ENCODE measurements at regions not wholly inside any gene's neighbourhood (a gene's known extent, or its start where the extent isn't known, plus 50 kb on each side); places are given as distances from the start of the nearest gene placed in this dataset.
A peak's percentile ranks its signal among the peaks of the same experiment; 100 is the strongest.

DNA sequence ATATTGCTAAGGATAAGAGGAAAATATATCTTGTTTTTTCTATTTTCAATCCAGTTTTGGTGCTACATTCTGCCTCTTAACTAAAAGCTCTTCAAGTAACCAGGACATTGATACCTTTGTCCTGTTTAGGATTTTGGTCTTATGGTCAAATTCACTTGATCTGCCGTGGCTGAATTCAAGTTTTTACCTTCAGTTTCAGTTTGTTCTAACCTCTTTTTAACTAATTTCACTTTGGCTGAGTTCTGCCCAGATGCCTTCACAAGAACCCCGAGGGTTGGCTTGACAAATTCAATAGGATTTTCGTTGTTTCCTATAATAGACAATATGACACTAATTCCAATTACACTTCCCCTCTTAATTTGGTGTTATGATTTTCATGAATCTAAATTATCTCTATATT is 84.5 kb upstream of the C1orf21 start:
- no peak for DNase-seq (ENCODE audit: low read depth in 4 of 4, low spot score in 3 of 4)

DNA sequence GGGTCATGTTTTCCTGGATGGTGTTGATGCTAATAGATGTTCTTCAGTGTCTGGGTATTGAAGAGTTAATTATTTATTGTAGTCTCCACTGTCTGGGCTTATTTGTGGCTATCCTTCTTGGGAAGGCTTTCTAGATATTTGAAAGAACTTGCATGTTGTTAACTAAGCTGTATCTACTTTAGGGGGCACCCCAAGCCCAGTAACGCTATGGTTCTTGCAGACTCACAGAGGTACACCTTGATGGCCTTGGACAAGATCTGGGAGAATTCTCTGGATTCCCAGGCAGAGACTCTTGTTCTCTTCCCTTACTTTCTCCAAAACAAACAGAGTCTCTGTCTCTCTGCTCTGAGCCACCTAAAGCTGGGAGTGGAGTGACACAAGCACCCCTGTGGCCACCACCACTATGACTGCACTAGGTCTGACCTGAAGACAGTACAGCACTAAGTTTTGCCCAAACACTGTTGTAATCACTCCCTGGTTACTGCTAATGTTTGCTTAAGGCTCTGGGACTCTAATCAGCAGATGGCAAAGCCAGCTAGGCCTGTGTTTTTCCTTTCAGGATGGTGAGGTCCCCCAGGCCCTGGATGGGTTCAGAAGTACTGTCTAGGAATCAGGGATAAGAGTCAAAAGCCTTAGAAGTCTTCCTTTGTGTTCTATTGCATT is 76.5 kb upstream of the C1orf21 start:
- DNase-seq (ENCODE audit: low read depth in 4 of 4, low spot score in 3 of 4), result no peak

DNA sequence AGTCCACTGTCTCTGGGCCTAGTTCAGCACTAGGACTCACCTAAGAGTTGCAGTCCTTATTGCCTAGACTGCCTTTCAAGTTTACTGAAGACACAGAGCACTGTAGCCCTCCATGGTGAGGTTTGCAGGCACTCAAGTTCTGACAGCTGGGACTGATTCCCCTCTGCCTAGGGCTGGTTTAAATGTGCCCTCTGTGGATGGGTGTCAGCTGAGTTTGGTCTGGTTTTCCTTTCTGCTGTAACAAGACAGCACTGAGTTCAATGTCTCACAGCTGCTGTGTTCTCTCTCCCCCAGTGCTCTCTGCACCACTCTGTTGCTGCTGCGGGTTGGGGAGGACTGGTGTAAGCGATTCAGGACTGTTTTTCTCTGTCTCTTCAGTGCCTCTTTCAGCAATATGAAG is 75.2 kb upstream of the C1orf21 start:
- no peak for DNase-seq (ENCODE audit: low read depth in 4 of 4, low spot score in 3 of 4)

DNA sequence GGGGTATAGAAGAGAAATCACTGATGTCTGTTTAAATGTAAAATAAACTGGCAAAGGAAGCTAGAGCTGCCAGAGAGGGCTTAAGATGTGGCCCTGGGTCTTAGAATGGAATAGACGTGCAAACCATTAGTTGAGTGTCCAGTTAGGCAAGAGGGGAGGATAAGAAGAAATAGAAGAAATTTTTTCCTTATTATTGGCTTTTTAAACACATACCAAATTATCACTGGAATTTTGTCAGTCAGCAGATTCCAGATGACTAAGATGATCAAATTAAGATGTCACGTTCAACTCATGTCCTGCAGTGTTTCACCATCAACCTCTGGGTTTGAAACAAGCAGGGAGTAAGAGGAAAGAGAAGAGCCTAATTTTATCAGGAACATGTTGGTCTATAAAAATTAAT is 71.6 kb upstream of the C1orf21 start:
- DNase-seq (ENCODE audit: low read depth in 4 of 4, low spot score in 3 of 4), result no peak

DNA sequence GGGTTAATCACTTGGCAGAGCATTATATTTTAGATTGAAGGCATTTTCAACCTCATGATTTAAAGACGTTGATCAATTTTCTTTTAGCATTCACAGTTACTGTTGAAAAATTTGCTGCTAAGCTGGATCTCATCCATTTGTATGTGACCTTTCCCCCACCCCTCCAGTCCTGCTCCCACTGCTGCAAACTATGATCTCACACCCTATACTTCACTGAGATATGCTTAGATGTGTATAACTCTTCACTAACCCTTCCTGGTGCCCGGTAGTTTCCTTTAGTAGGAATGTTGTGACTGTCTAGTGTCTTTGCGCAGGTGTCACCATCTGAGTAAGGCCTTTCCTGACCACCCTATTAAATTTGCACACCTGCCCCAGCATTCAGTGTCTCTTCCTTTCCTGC is 67.0 kb upstream of the C1orf21 start:
- DNase-seq (ENCODE audit: low read depth in 4 of 4, low spot score in 3 of 4), result no peak

DNA sequence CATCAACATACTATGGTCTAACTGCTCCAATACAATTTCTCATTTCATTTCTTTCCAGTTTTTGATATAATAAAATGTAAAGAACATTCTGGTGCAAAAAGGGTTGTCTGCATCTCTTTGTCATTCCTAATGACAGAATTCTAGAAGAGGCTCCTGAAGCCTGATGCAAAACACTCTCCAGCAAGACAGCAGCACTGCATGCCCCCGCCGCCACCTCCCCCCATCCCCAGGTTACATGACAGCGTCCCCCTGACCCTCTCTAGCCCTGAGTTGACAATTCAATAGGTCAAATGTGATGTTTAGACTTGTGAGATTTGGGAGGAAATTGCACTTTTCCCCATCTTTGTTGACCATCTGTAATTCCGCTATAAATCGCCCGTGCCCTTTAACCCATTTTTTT is 64.6 kb upstream of the C1orf21 start:
- no peak for DNase-seq (ENCODE audit: low read depth in 4 of 4, low spot score in 3 of 4)

DNA sequence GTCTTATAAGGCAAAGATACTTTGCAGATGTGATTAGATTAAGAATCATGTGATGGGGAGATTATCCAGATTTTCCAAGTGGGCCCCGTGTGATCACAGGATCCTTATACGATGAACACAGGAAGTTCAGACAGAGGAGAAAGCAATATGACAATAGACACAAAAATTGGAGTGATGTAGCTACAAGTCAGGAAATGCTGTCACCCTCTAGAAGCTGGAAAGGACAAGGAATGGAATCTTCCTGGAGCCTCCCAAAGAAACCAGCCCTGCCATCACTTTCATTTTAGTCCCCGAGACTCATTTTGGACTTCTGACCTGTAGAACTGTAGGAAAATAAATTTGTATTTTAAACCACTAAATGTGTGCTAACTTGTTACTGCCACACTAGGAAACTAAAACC is 61.9 kb upstream of the C1orf21 start:
- DNase-seq (ENCODE audit: low read depth in 4 of 4, low spot score in 3 of 4), result no peak

DNA sequence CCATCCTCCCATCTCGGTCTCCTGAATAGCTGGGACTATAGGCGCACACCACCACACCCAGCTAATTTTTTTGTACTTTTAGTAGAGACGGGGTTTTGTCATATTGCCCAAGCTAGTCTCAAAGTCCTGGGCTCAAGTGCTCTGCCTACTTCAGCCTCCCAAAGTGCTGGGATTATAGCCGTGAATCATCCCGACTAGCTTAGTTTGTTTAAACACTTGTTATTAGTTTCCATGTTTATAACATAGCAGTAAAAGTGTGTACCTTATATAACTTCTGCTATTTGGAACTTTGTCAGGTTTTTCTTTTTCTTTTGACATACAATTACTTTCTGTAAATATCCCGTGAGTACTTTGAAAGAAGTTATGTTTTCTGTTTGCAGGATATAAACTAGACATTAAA is 60.6 kb upstream of the C1orf21 start:
- no peak for DNase-seq (ENCODE audit: low read depth in 4 of 4, low spot score in 3 of 4)

DNA sequence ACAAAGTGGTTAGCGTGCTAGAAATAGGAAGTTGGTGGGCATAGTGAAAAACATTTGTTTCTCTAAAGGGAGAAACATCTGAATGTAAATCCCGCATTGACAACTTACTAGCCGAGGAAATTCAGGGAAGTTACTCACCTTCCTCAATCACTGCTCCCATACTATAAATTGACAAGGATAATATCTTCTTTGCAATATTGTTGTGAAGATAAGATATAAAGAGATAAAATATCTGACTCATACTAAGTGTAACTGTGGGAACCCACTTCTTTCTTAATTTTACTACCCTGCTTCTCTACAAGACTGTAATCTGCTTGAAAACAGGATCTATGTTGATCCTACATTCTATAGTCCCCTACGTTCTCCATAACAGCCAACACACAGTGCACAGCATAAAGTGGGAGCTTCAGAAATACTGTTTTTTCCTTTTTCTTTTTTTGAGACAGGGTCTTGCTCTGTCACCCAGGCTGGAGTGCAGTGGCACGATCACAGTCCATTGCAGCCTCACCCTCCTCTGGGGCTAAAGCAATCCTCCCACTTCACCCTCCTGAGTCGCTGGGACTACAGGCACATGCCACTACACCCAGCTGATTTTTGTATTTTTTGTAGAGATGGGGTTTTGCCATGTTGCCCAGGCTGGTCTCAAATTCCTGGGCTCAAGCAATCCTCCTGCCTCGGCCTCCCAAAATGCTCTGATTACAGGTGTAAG is 57.4 kb upstream of the C1orf21 start:
- DNase-seq (ENCODE audit: low read depth in 4 of 4, low spot score in 3 of 4), result no peak

DNA sequence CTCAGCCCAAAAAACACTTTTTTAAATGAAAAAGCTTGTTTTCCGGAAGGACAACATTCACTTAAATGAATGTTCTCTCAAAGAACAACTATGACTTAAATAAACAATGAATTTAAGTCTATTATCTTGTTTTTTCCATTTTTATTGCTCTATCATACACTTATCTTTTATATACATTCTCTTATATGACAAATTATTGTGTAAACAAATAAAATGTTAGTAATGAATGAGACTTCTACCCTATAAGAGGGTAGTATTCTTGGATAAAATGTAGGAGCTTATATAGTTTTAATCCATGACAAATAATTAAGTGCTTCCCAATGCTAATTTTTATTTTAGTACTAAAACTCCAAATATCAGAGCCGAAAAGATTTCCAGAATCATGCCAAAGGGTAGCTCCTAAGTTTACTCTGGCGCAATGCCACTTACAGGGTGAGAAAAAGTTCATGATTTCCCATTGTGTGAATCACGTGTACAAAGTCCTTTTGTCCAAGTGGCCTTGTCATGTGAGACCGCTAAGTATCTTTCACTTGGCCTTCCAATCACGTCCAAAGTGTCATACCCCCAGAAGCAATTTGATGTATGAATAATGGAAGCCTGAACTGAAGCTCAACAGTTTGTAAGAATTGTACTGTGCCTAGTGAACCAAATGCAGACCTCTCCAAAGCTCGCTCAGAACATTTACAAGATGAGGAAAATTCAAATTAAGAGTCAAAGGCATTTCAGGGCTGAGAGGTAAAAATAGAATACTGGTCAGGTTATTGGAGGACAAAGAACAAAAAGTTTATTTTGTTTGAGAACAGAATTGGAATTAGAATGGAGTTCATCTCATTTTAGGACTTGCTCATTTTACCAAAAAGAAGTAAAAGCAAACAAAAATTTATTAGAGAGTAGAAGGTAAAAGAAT is 56.6 kb upstream of the C1orf21 start:
- DNase-seq (ENCODE audit: low read depth in 4 of 4, low spot score in 3 of 4), result peak in 1 of 4 donors; percentile 24

DNA sequence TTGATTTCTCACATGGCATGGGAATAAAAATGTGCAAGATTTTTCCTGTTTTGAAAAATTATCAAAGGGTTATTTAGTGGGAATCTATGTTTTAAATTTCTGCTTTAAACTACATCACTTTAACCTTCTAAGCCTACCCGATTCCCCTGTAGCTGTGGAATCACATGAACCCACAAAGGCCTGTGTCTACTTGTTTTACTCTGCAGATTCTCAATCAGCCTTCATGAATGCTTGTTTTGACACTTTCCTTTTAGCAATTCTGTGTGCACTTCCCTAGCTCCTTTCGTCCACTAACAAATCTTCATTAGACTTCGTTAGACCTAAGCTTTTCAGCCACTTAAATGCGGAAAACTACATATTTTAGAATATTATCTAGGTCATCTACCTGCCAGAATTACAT is 56.0 kb upstream of the C1orf21 start:
- DNase-seq (ENCODE audit: low read depth in 4 of 4, low spot score in 3 of 4), result no peak
